ENCODE measurements at regions not wholly inside any gene's neighbourhood (a gene's known extent, or its start where the extent isn't known, plus 50 kb on each side); places are given as distances from the start of the nearest gene placed in this dataset.

DNA sequence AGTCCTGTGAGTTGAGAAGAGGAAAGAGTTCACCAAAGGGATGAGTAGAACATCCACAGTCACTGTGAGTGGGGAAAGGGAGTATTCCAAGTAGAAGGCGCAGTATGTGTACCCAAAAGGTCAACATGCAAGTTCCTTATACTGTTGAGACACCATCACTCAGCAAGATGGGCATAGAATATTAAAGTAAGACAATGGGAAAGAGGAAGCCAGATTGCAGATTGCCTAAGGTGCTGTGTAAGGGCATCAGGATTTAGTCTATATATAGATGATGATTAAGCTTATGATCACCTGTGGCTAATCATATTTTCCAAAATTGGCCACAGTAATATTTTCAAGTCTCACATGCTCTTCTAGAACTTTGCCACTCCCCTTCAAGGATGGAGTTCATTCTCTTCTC lies 120.1 kb upstream of the CAMK1G start:
- POLR2A ChIA-PET, result no interaction called here

DNA sequence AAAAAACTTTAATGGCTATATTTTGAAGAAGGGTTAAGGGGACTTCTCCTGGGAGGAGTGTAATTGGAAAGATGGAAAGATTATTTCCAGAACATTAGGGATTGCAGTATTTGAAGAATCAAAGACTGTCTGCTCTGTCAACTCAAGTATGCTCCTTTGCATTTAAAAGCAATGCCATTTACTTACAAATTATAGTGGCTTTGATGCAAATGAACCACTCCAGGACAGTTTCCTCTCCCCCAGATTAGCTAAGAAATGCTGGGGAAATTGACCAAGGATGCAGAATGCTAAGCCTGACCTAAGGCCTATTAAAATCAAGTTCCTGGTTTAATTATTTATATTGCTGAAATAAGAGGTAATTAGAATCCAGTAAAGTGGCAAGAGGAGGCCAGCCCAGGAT lies 110.5 kb upstream of the CAMK1G start:
- CTCF ChIA-PET, result no interaction called here
- POLR2A ChIA-PET, result no interaction called here

More for the DNA sequence above, 120.1 kb upstream of the CAMK1G start:
- H3K4me3 ChIP-seq (ENCODE audit: low read depth, low read length), result no peak overlapping the region
- no peak for DNase-seq (ENCODE audit: low read depth, low spot score)
- CTCF ChIA-PET, result interaction anchor here (1.2 kb wide), 1 partner anchor 109 kb away, joined by 3 read pairs; no protein-coding TSS in a partner anchor
- no peak for TF ChIP-seq CTCF (IDR thresholded peaks at IDR 0.05; ENCODE audit: insufficient read depth, low read length, missing control alignments)

GRCh38 chr1:209480345-209480744 lies 103.2 kb upstream of the CAMK1G start:
- DNase-seq (ENCODE audit: low read depth, low spot score), result no peak
- no peak for TF ChIP-seq CTCF (IDR thresholded peaks at IDR 0.05; ENCODE audit: insufficient read depth, low read length, missing control alignments)
- H3K4me3 ChIP-seq (ENCODE audit: low read depth, low read length), result no peak overlapping the region
- CTCF ChIA-PET, result interaction anchor here (0.8 to 1.7 kb wide), 2 partner anchors 9 to 62 kb away, joined by 3 to 5 read pairs; no protein-coding TSS in a partner anchor
- POLR2A ChIA-PET, result no interaction called here

More for the DNA sequence above, 110.5 kb upstream of the CAMK1G start:
- no peak overlapping the region for H3K4me3 ChIP-seq (ENCODE audit: low read depth, low read length)
- DNase-seq (ENCODE audit: low read depth, low spot score), result no peak
- TF ChIP-seq CTCF (IDR thresholded peaks at IDR 0.05; ENCODE audit: insufficient read depth, low read length, missing control alignments), result no peak

DNA sequence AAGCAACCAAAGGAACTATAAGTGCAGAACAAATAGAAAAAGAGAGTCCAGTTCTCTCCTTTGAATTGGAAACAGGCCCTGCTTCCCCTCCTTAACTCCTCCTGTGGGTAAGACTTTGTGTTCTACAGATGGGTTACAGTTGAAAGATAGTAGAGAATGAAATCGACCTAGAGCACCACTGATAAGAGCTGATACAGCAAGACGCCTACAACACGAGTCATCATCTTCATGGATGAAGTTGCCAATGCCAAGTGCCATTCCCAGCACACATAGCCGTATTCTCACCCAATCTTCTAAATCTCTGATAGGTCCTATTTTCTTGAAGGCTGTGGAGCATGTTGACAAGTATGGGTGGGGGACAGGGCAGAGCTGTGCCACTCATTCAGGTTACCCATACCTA lies 99.8 kb upstream of the CAMK1G start:
- H3K4me3 ChIP-seq (ENCODE audit: low read depth, low read length), result no peak overlapping the region
- ChIA-PET POLR2A (no interaction called here), CTCF (no interaction called here)
- no peak for TF ChIP-seq CTCF (IDR thresholded peaks at IDR 0.05; ENCODE audit: insufficient read depth, low read length, missing control alignments)
- DNase-seq (ENCODE audit: low read depth, low spot score), result no peak

- TF ChIP-seq CTCF (IDR thresholded peaks at IDR 0.05; ENCODE audit: insufficient read depth, low read length, missing control alignments), result no peak
- DNase-seq (ENCODE audit: low read depth, low spot score), result no peak
- ChIA-PET CTCF (interaction anchor here (1.2 to 10.3 kb wide), 3 partner anchors 236 to 280 kb away, joined by 3 to 164 read pairs (median 5); no protein-coding TSS in a partner anchor), POLR2A (no interaction called here)
- no peak overlapping the region for H3K4me3 ChIP-seq (ENCODE audit: low read depth, low read length)
These were observed 99.1 kb upstream of the CAMK1G start for GRCh38 chr1:209484429-209484828.

GRCh38 chr1:209485167-209485566 lies 98.3 kb upstream of the CAMK1G start:
- ChIA-PET POLR2A (no interaction called here), CTCF (interaction anchor here (1.2 to 10.3 kb wide), 4 partner anchors 131 to 281 kb away, joined by 3 to 164 read pairs (median 9); no protein-coding TSS in a partner anchor)
- DNase-seq (ENCODE audit: low read depth, low spot score), result no peak
- no peak for TF ChIP-seq CTCF (IDR thresholded peaks at IDR 0.05; ENCODE audit: insufficient read depth, low read length, missing control alignments)
- H3K4me3 ChIP-seq (ENCODE audit: low read depth, low read length), result no peak overlapping the region

Measured in AG04449 (cell line).